GM12891 (cell line): ENCODE measurements at regions not wholly inside any gene's neighbourhood (a gene's known extent, or its start where the extent isn't known, plus 50 kb on each side); places are given as distances from the start of the nearest gene placed in this dataset.

Source experiments
- PAX5 ChIP-seq: IDR thresholded peaks from 2 replicates; pipeline ENCODE4 v1.6.1; 2011; ENCODE audit warnings: low read length, moderate library complexity, mild to moderate bottlenecking; ENCODE audit not compliant: insufficient read depth, severe bottlenecking
- POLR2A ChIP-seq: IDR thresholded peaks from 2 replicates; pipeline ENCODE4 v1.6.1; 2011; ENCODE audit warnings: low read depth, low read length, control low read depth
- POLR2AphosphoS5 ChIP-seq: IDR thresholded peaks from 2 replicates; pipeline ENCODE4 v1.6.1; 2011; ENCODE audit warnings: low read depth, low read length, control low read depth
- POU2F2 ChIP-seq: IDR thresholded peaks from 2 replicates; pipeline ENCODE4 v1.6.1; 2011; ENCODE audit warnings: low read depth, mild to moderate bottlenecking, control low read depth, low read length, moderate library complexity
- SPI1 ChIP-seq: IDR thresholded peaks from 2 replicates; pipeline ENCODE4 v1.6.1; 2011; ENCODE audit warnings: low read depth, low read length, control low read depth
- TAF1 ChIP-seq: IDR thresholded peaks from 2 replicates; pipeline ENCODE4 v1.6.1; 2011; ENCODE audit warnings: low read depth, low read length, control low read depth

DNA sequence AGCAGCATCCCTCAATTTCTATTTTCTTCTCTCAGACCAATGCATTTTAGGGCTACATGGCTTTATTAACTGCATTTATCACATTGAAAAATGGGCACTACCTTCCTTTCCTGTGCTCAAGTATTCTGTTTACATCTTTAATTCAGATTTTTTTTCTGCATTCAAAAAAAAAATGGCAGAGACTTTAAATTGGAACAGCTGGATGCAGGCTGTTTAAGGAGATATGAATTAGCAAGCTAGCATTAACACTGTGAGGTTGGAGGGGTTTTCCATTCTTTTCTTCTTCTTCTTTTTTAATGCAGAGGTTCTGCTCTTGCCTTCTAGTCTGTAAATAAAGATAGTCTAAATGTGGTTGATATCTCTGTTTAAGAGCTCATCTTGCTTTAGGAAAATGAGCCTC lies 242.9 kb upstream of the RBFOX1 start:
- TF ChIP-seq TAF1 (no peak), POLR2A (no peak), POLR2AphosphoS5 (no peak), POU2F2 (no peak), SPI1 (no peak), PAX5 (no peak)
